B cell (primary cell): ENCODE measurements at regions not wholly inside any gene's neighbourhood (a gene's known extent, or its start where the extent isn't known, plus 50 kb on each side); places are given as distances from the start of the nearest gene placed in this dataset.

Experiments
- ATAC-seq: fragments of 200-7000 bp; cut with Tn5 transposase; one replicate; pipeline ENCODE4 v1.10.0; 2021; ENCODE audit warnings: low read depth, mild to moderate bottlenecking, moderate number of reproducible peaks, moderate library complexity
- CTCF ChIA-PET: fragments of 350-600 bp; sonication (Branson Sonifier 250); formaldehyde crosslinking; loops from one replicate; lab custom pipeline; 2021; ENCODE audit warnings: antibody characterized with exemption, inconsistent platforms; lab: Charles Lee
- POLR2A ChIA-PET: fragments of 350-600 bp; sonication (Branson Sonifier 250); formaldehyde crosslinking; loops from one replicate; lab custom pipeline; 2021; ENCODE audit warnings: antibody characterized with exemption; lab: Charles Lee
- DNase-seq: peaks from one replicate; pipeline ENCODE4 v3.0.0; 2013
- H2AFZ ChIP-seq: 2 replicates; pipeline ENCODE4 v1.6.1; 2012; ENCODE audit warnings: mild to moderate bottlenecking, low read depth, low read length; ENCODE audit not compliant: insufficient read depth, poor library complexity, severe bottlenecking
- H3K27ac ChIP-seq, 2 donors: 1 replicate in 1 of 2; 2 replicates in 1 of 2; pipeline ENCODE4 v1.5.1; 2012 to 2013; ENCODE audit warnings: low read length in 2 of 2, mild to moderate bottlenecking in 2 of 2, moderate library complexity in 1 of 2
- H3K27me3 ChIP-seq, 4 experiments: fragments of 200-600 bp in 1 of 4; sonication (generic) in 1 of 4; replicated peaks in 1 of 4; 1 replicate in 2 of 4; 2 replicates in 2 of 4; pipeline versions ENCODE4 v1.6.1 to v1.7.0; 2013 to 2016; ENCODE audit warnings: low read length in 3 of 4, mild to moderate bottlenecking in 2 of 4, mixed read lengths in 1 of 4, moderate library complexity in 1 of 4; ENCODE audit not compliant: insufficient read depth in 4 of 4, control insufficient read depth in 3 of 4; ENCODE audit errors: control extremely low read depth in 1 of 4
- H3K36me3 ChIP-seq, 2 experiments: replicated peaks in 1 of 2; 1 replicate in 1 of 2; 2 replicates in 1 of 2; pipeline versions ENCODE4 v1.6.1 to v1.7.1; 2013; ENCODE audit warnings: low read length in 1 of 2; ENCODE audit not compliant: insufficient read depth in 2 of 2, control insufficient read depth in 1 of 2; ENCODE audit errors: control extremely low read depth in 1 of 2, extremely low read depth in 1 of 2
- H3K4me1 ChIP-seq, 2 donors: fragments of 200-600 bp in 1 of 2; sonication (generic) in 1 of 2; 1 replicate in 1 of 2; 2 replicates in 1 of 2; pipeline versions ENCODE4 v1.5.1 to v1.6.1; 2013 to 2017; ENCODE audit warnings: low read length in 2 of 2; ENCODE audit not compliant: control insufficient read depth in 2 of 2, insufficient read depth in 2 of 2
- H3K4me2 ChIP-seq: replicated peaks from 2 replicates; pipeline ENCODE3; 2012; ENCODE audit warnings: mild to moderate bottlenecking, low read depth, low read length; ENCODE audit not compliant: poor library complexity, severe bottlenecking
- H3K4me3 ChIP-seq, 5 experiments: fragments of 200-600 bp in 1 of 5; sonication (generic) in 1 of 5; 1 replicate in 3 of 5; 2 replicates in 2 of 5; pipeline versions ENCODE4 v1.5.1 to v1.7.0; 2011 to 2016; ENCODE audit warnings: low read length in 4 of 5, mild to moderate bottlenecking in 4 of 5, low read depth in 2 of 5, control low read depth in 1 of 5, moderate library complexity in 1 of 5; ENCODE audit not compliant: insufficient read depth in 1 of 5; ENCODE audit errors: control extremely low read depth in 1 of 5, extremely low read depth in 1 of 5
- H3K79me2 ChIP-seq: fragments of 200-600 bp; sonication (generic); one replicate; pipeline ENCODE4 v1.6.0; 2016; ENCODE audit warnings: low read length; ENCODE audit not compliant: control insufficient read depth, insufficient read depth
- H3K9ac ChIP-seq: fragments of 200-600 bp; sonication (generic); 2 replicates; pipeline ENCODE4 v1.6.1; 2017; ENCODE audit warnings: mild to moderate bottlenecking, low read length, moderate library complexity
- H3K9me3 ChIP-seq, 3 donors: one replicate each; pipeline versions ENCODE4 v1.6.1 to v1.7.1; 2013; ENCODE audit warnings: low read length in 2 of 3; ENCODE audit not compliant: control insufficient read depth in 2 of 3, insufficient read depth in 1 of 3; ENCODE audit errors: control extremely low read depth in 1 of 3
- H4K20me1 ChIP-seq: 2 replicates; pipeline ENCODE4 v1.6.0; 2012; ENCODE audit warnings: mild to moderate bottlenecking, low read length; ENCODE audit not compliant: insufficient read depth, control insufficient read depth, poor library complexity, severe bottlenecking
- H3K27ac Mint-ChIP-seq: one replicate; pipeline ENCODE4 v1.8.0; 2021; ENCODE audit warnings: mixed read lengths
- H3K27me3 Mint-ChIP-seq: one replicate; pipeline ENCODE4 v1.8.0; 2021; ENCODE audit warnings: mixed read lengths
- H3K4me1 Mint-ChIP-seq: one replicate; pipeline ENCODE4 v1.8.0; 2021; ENCODE audit warnings: mixed read lengths
- H3K4me3 Mint-ChIP-seq: one replicate; pipeline ENCODE4 v1.8.0; 2021; ENCODE audit warnings: mixed read lengths
- H3K9me3 Mint-ChIP-seq: one replicate; pipeline ENCODE4 v1.8.0; 2022; ENCODE audit warnings: mixed read lengths; ENCODE audit not compliant: insufficient read depth
- EZH2 ChIP-seq: IDR thresholded peaks from 2 replicates; pipeline ENCODE4 v1.6.1; 2012; ENCODE audit warnings: borderline replicate concordance, low read depth, mild to moderate bottlenecking, moderate library complexity, low read length; ENCODE audit not compliant: insufficient read depth, poor library complexity, severe bottlenecking
- WGBS: methylation state at CpG from one replicate; pipeline ENCODE4 v1.1.5; 2013; ENCODE audit warnings: missing lambda C conversion rate; ENCODE audit not compliant: insufficient coverage; 5-methylcytosine and 5-hydroxymethylcytosine counted together
- intact Hi-C: fragments of 100-400 bp; cut with micrococcal nuclease; formaldehyde crosslinking; loops from one replicate; pipeline ENCODE4 v1.10.0; 2022
- TF ChIP-seq, protein P1 (sequence below): fragments of 200-600 bp; IDR thresholded peaks from one replicate; pipeline ENCODE4 v1.8.0; 2022; ENCODE audit warnings: antibody characterized with exemption, mild to moderate bottlenecking

GRCh38 chr6:78607189-78607588, 260.2 kb upstream of the IRAK1BP1 start:
- H3K79me2 ChIP-seq, result no peaks in the 10 kb centered on the region
- no peak overlapping the region for H3K4me2 ChIP-seq
- 78% methylated on average over 1 of the region's 1 CpG for WGBS
- no peaks in the 10 kb centered on the region for H3K4me1 Mint-ChIP-seq
- no peak for DNase-seq
- H3K9me3 Mint-ChIP-seq, result no peaks in the 10 kb centered on the region
- H3K36me3 ChIP-seq, result no peaks in the 10 kb centered on the region
- H3K4me1 ChIP-seq, result no peaks in the 10 kb centered on the region
- H3K27me3 ChIP-seq, result no peaks in the 10 kb centered on the region
- intact Hi-C loops, result no loop called here
- no peak overlapping the region for H3K27ac Mint-ChIP-seq
- no peaks in the 10 kb centered on the region for H3K9me3 ChIP-seq
- no peaks in the 10 kb centered on the region for H4K20me1 ChIP-seq
- H3K27ac ChIP-seq, result no peak overlapping the region
- ChIA-PET POLR2A (no interaction called here), CTCF (interaction anchor here (0.6 kb wide), 1 partner anchor 1543 kb away, joined by 3 read pairs; no protein-coding TSS in a partner anchor)
- H3K4me3 ChIP-seq, result no peak overlapping the region
- no peak for ATAC-seq
- H3K4me3 Mint-ChIP-seq, result no peak overlapping the region
- TF ChIP-seq, protein P1, sequence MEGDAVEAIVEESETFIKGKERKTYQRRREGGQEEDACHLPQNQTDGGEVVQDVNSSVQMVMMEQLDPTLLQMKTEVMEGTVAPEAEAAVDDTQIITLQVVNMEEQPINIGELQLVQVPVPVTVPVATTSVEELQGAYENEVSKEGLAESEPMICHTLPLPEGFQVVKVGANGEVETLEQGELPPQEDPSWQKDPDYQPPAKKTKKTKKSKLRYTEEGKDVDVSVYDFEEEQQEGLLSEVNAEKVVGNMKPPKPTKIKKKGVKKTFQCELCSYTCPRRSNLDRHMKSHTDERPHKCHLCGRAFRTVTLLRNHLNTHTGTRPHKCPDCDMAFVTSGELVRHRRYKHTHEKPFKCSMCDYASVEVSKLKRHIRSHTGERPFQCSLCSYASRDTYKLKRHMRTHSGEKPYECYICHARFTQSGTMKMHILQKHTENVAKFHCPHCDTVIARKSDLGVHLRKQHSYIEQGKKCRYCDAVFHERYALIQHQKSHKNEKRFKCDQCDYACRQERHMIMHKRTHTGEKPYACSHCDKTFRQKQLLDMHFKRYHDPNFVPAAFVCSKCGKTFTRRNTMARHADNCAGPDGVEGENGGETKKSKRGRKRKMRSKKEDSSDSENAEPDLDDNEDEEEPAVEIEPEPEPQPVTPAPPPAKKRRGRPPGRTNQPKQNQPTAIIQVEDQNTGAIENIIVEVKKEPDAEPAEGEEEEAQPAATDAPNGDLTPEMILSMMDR, result no peak
- no peak for TF ChIP-seq EZH2
- H2AFZ ChIP-seq, result no peak overlapping the region
- H3K27me3 Mint-ChIP-seq, result no peaks in the 10 kb centered on the region
- H3K9ac ChIP-seq, result no peak overlapping the region

DNA sequence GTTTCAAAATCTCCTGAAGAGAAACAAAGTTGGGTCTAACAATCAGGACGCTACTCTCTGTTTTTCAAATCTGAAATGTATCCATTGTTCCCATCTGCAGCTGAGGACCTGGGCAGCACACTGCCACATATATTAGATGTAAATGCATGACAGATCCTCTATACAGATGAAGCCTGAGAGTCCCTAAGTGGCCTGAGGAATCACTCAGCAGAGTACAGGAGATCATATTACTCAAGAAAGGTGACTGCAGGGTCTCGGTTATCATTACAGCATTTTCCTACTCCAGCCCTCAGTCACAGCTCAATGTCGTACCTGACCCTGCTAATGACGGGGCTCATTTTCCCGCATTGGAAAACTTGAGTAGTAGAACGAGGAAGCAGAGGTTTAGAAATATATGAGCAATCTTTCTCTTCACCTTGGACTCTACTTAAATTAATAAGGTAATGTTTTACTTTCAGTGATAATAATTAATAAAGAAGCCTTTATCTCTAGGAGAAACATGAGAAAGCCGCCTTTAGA, 256.2 kb upstream of the IRAK1BP1 start:
- H3K27ac ChIP-seq, result no peak overlapping the region
- TF ChIP-seq, protein P1, result no peak
- no peak for TF ChIP-seq EZH2
- no peaks in the 10 kb centered on the region for H3K27me3 ChIP-seq
- ATAC-seq, result no peak
- H2AFZ ChIP-seq, result no peak overlapping the region
- no peak overlapping the region for H3K9ac ChIP-seq
- Mint-ChIP-seq H3K4me1 (no peaks in the 10 kb centered on the region), H3K4me3 (no peak overlapping the region), H3K27me3 (no peaks in the 10 kb centered on the region), H3K27ac (no peak overlapping the region), H3K9me3 (no peaks in the 10 kb centered on the region)
- H3K4me1 ChIP-seq, result no peaks in the 10 kb centered on the region
- no peak overlapping the region for H3K4me3 ChIP-seq
- no CpG with 5 or more reads among the region's 7 CpGs for WGBS
- intact Hi-C loops, result no loop called here
- no peaks in the 10 kb centered on the region for H4K20me1 ChIP-seq
- CTCF ChIA-PET, result no interaction called here
- no peak overlapping the region for H3K4me2 ChIP-seq
- H3K36me3 ChIP-seq, result no peaks in the 10 kb centered on the region
- H3K9me3 ChIP-seq, result no peaks in the 10 kb centered on the region
- no peak for DNase-seq
- POLR2A ChIA-PET, result no interaction called here
- H3K79me2 ChIP-seq, result no peaks in the 10 kb centered on the region
